ENCODE measurements at regions not wholly inside any gene's neighbourhood (a gene's known extent, or its start where the extent isn't known, plus 50 kb on each side); places are given as distances from the start of the nearest gene placed in this dataset.

- no peaks in the 10 kb centered on the region for H3K4me1 ChIP-seq
- intact Hi-C loops (cut with DNase I), result no loop called here
- H3K4me3 ChIP-seq, result no peak overlapping the region
- TF ChIP-seq CTCF (IDR thresholded peaks at IDR 0.05), result no peak
- no peak overlapping the region for H3K27ac ChIP-seq
- no peak for DNase-seq (ENCODE audit: low spot score in 2 of 2)
- H3K9me3 ChIP-seq, result no peaks in the 10 kb centered on the region
- H3K27me3 ChIP-seq, result no peaks in the 10 kb centered on the region
- H3K36me3 ChIP-seq, result no peaks in the 10 kb centered on the region
Observed at GRCh38 chr5:86403190-86403589, 214.6 kb upstream of the COX7C start.

GRCh38 chr5:86404256-86404655 is 213.5 kb upstream of the COX7C start:
- Histone ChIP-seq H3K27me3 (no peaks in the 10 kb centered on the region), H3K4me1 (no peaks in the 10 kb centered on the region), H3K9me3 (no peaks in the 10 kb centered on the region), H3K4me3 (no peak overlapping the region), H3K27ac (no peak overlapping the region), H3K36me3 (no peaks in the 10 kb centered on the region)
- DNase-seq (ENCODE audit: low spot score in 2 of 2), result no peak
- no peak for TF ChIP-seq CTCF (IDR thresholded peaks at IDR 0.05)
- intact Hi-C loops (cut with DNase I), result no loop called here

GRCh38 chr5:86407711-86408110 is 210.0 kb upstream of the COX7C start:
- no peak overlapping the region for H3K27ac ChIP-seq
- intact Hi-C loops (cut with DNase I), result no loop called here
- H3K9me3 ChIP-seq, result no peaks in the 10 kb centered on the region
- no peak overlapping the region for H3K4me3 ChIP-seq
- DNase-seq (ENCODE audit: low spot score in 2 of 2), result no peak
- no peaks in the 10 kb centered on the region for H3K27me3 ChIP-seq
- TF ChIP-seq CTCF (IDR thresholded peaks at IDR 0.05), result no peak
- H3K36me3 ChIP-seq, result no peaks in the 10 kb centered on the region
- H3K4me1 ChIP-seq, result no peaks in the 10 kb centered on the region

- H3K36me3 ChIP-seq, result no peaks in the 10 kb centered on the region
- TF ChIP-seq CTCF (IDR thresholded peaks at IDR 0.05), result no peak
- intact Hi-C loops (cut with DNase I), result no loop called here
- no peaks in the 10 kb centered on the region for H3K4me1 ChIP-seq
- H3K27me3 ChIP-seq, result no peaks in the 10 kb centered on the region
- DNase-seq (ENCODE audit: low spot score in 2 of 2), result no peak
- H3K4me3 ChIP-seq, result no peak overlapping the region
- H3K27ac ChIP-seq, result no peak overlapping the region
- no peaks in the 10 kb centered on the region for H3K9me3 ChIP-seq
Observed at GRCh38 chr5:86411596-86411995, 206.1 kb upstream of the COX7C start.

GRCh38 chr5:86427158-86427557 is 190.6 kb upstream of the COX7C start:
- Histone ChIP-seq H3K4me1 (no peaks in the 10 kb centered on the region), H3K9me3 (no peaks in the 10 kb centered on the region), H3K36me3 (no peaks in the 10 kb centered on the region), H3K4me3 (no peak overlapping the region), H3K27ac (no peak overlapping the region), H3K27me3 (no peaks in the 10 kb centered on the region)
- intact Hi-C loops (cut with DNase I), result no loop called here
- TF ChIP-seq CTCF (IDR thresholded peaks at IDR 0.05), result no peak
- DNase-seq (ENCODE audit: low spot score in 2 of 2), result no peak

GRCh38 chr5:86439593-86440110 is 178.1 kb upstream of the COX7C start:
- DNase-seq (ENCODE audit: low spot score in 2 of 2), result no peak
- Histone ChIP-seq H3K27me3 (no peaks in the 10 kb centered on the region), H3K4me3 (no peak overlapping the region), H3K4me1 (no peaks in the 10 kb centered on the region), H3K9me3 (no peaks in the 10 kb centered on the region), H3K27ac (no peak overlapping the region), H3K36me3 (no peaks in the 10 kb centered on the region)
- intact Hi-C loops (cut with DNase I), result no loop called here
- no peak for TF ChIP-seq CTCF (IDR thresholded peaks at IDR 0.05)

Measured in ascending aorta (tissue), 2 donors.